HepG2 (cell line): ENCODE measurements at regions not wholly inside any gene's neighbourhood (a gene's known extent, or its start where the extent isn't known, plus 50 kb on each side); places are given as distances from the start of the nearest gene placed in this dataset.
A peak's percentile ranks its signal among the peaks of the same experiment; 100 is the strongest.

Source experiments
- ATAC-seq: fragments of 200-7000 bp; cut with Tn5 transposase; 3 replicates; pipeline ENCODE4 v1.9.1; 2020; ENCODE audit warnings: mild to moderate bottlenecking, moderate library complexity
- BruUV-seq: library from RNA; stranded (reverse); fragments of 400-500 nt; replicated peaks from 2 replicates; lab custom pipeline; 2021; lab: Mats Ljungman, UMichigan
- CTCF ChIA-PET: fragments of 300-600 bp; formaldehyde crosslinking; extraction: SDS; loops from one replicate; lab custom pipeline; 2021; ENCODE audit warnings: low total read pairs, inconsistent platforms, low intra/inter-chr PET ratio; lab: Yijun Ruan, JAX
- POLR2A ChIA-PET: fragments of 350-600 bp; sonication (Branson Sonifier 250); formaldehyde crosslinking; loops from one replicate; lab custom pipeline; 2020; ENCODE audit warnings: antibody characterized with exemption, inconsistent platforms; lab: Yijun Ruan, JAX
- DNase-seq: peaks from one replicate; pipeline ENCODE4 v3.0.0-alpha.2; 2015; ENCODE audit warnings: low spot score
- FAIRE-seq: peaks from 3 replicates; lab custom pipeline; 2011; peaks lifted over from hg19 to GRCh38; lab: Jason Lieb, UNC
- H2AFZ ChIP-seq: one replicate; pipeline ENCODE4 v1.6.1; 2011; ENCODE audit warnings: low read length, inconsistent platforms
- H3K27ac ChIP-seq: fragments of 300-600 bp; 3 replicates; pipeline ENCODE4 v1.8.0; 2011; ENCODE audit warnings: mixed run types, mild to moderate bottlenecking, mixed read lengths, low read length, inconsistent platforms; ENCODE audit not compliant: insufficient read depth; ENCODE audit errors: extremely low read length
- H3K27me3 ChIP-seq, 2 experiments: fragments of 200-600 bp in 1 of 2; 2 replicates in 1 of 2; 3 replicates in 1 of 2; pipeline versions ENCODE4 v1.6.0 to v1.8.0; 2011; ENCODE audit warnings: low read length in 2 of 2, mild to moderate bottlenecking in 2 of 2, moderate library complexity in 2 of 2, inconsistent platforms in 1 of 2; ENCODE audit not compliant: insufficient read depth in 2 of 2, control insufficient read depth in 1 of 2
- H3K36me3 ChIP-seq, 2 experiments: fragments of 200-600 bp in 1 of 2; replicated peaks in 1 of 2; 2 replicates in 1 of 2; 3 replicates in 1 of 2; pipeline versions ENCODE4 v1.5.1 to v1.8.0; 2011; ENCODE audit warnings: low read length in 2 of 2, inconsistent platforms in 1 of 2; ENCODE audit not compliant: insufficient read depth in 2 of 2, control insufficient read depth in 1 of 2
- H3K4me1 ChIP-seq: 2 replicates; pipeline ENCODE4 v1.5.1; 2012; ENCODE audit warnings: low read length, inconsistent platforms; ENCODE audit not compliant: insufficient read depth
- H3K4me2 ChIP-seq: 2 replicates; pipeline ENCODE4 v1.6.0; 2011; ENCODE audit warnings: low read depth, low read length, inconsistent platforms
- H3K4me3 ChIP-seq, 3 experiments: fragments of 200-600 bp in 1 of 3; sonication (generic), shearing (Covaris generic) in 1 of 3; replicated peaks in 1 of 3; 2 replicates each; pipeline ENCODE4 v1.5.1; 2011 to 2016; ENCODE audit warnings: low read length in 3 of 3, inconsistent platforms in 2 of 3, low read depth in 2 of 3, mild to moderate bottlenecking in 2 of 3, control low read depth in 1 of 3, mixed read lengths in 1 of 3; ENCODE audit not compliant: insufficient read depth in 1 of 3
- H3K79me2 ChIP-seq: one replicate; pipeline ENCODE4 v1.6.1; 2011; ENCODE audit warnings: low read length, inconsistent platforms; ENCODE audit not compliant: insufficient read depth
- H3K9ac ChIP-seq: 2 replicates; pipeline ENCODE4 v1.6.0; 2011; ENCODE audit warnings: mild to moderate bottlenecking, low read depth, low read length, inconsistent platforms; ENCODE audit not compliant: insufficient read depth
- H3K9me3 ChIP-seq: 2 replicates; pipeline ENCODE4 v1.5.1; 2012; ENCODE audit warnings: mild to moderate bottlenecking, low read length
- H4K20me1 ChIP-seq: 2 replicates; pipeline ENCODE4 v1.6.0; 2011; ENCODE audit warnings: inconsistent platforms, mild to moderate bottlenecking, low read length, moderate library complexity; ENCODE audit not compliant: insufficient read depth
- ATF7 ChIP-seq, 2 experiments: fragments of 450-650 bp in 1 of 2; sonication (generic) in 1 of 2; formaldehyde crosslinking in 1 of 2; IDR thresholded peaks; 2 replicates each; pipeline versions ENCODE4 v1.4.0 to v1.6.1; 2016 to 2020; ENCODE audit warnings: antibody characterized with exemption in 1 of 2, mild to moderate bottlenecking in 1 of 2, missing genetic modification reagents in 1 of 2
- EZH2 ChIP-seq: conservative IDR thresholded peaks from 2 replicates; pipeline ENCODE4 v1.6.1; 2012; ENCODE audit warnings: mild to moderate bottlenecking, low read depth, low read length, moderate library complexity
- GATAD1 ChIP-seq: IDR thresholded peaks from 2 replicates; pipeline ENCODE4 v1.6.1; 2016; ENCODE audit warnings: missing genetic modification reagents, missing compliant biosample characterization
- SMAD9 ChIP-seq: sonication (generic); formaldehyde crosslinking; IDR thresholded peaks from 2 replicates; pipeline ENCODE4 v1.5.1; 2020; ENCODE audit warnings: mild to moderate bottlenecking, missing genetic modification reagents
- SP1 ChIP-seq, 2 experiments: fragments of 450-650 bp in 1 of 2; sonication (generic) in 1 of 2; formaldehyde crosslinking in 1 of 2; IDR thresholded peaks; 2 replicates each; pipeline versions ENCODE4 v1.4.0 to v1.6.1; 2016 to 2020; ENCODE audit warnings: missing genetic modification reagents in 1 of 2
- SP140L ChIP-seq: sonication (generic); formaldehyde crosslinking; IDR thresholded peaks from 2 replicates; pipeline ENCODE4 v1.4.0; 2020; ENCODE audit warnings: missing genetic modification reagents, borderline replicate concordance
- ZNF407 ChIP-seq: sonication (generic); formaldehyde crosslinking; IDR thresholded peaks from one replicate; pipeline ENCODE4 v1.5.1; 2020; ENCODE audit warnings: mild to moderate bottlenecking, missing genetic modification reagents; ENCODE audit errors: not compliant biosample characterization
- ZNF570 ChIP-seq: sonication (generic); formaldehyde crosslinking; IDR thresholded peaks from 2 replicates; pipeline ENCODE4 v1.4.0; 2020; ENCODE audit warnings: mild to moderate bottlenecking, missing genetic modification reagents, borderline replicate concordance
- WGBS: methylation state at CpG from one replicate; pipeline ENCODE4 v1.1.6; 2017; ENCODE audit warnings: low lambda C conversion rate; 5-methylcytosine and 5-hydroxymethylcytosine counted together
- in situ Hi-C: cut with HindIII; loops from 2 replicates; pipeline ENCODE4 v1.10.0; 2017; ENCODE audit warnings: low pct_unique_long_range_greater_than_20kb; ENCODE audit not compliant: extremely low pct_ligation_motif_present
- intact Hi-C: fragments of 100-400 bp; cut with micrococcal nuclease; formaldehyde crosslinking; loops from one replicate; pipeline ENCODE4 v1.10.0; 2022; ENCODE audit not compliant: unreplicated experiment

- ChIA-PET CTCF (no interaction called here), POLR2A (no interaction called here)
- in situ Hi-C loops (no loop called here), intact Hi-C loops (no loop called here)
- FAIRE-seq (no peak), DNase-seq (no peak), ATAC-seq (no peak)
- BruUV-seq, result no TSS peak
- no peak overlapping the region for H3K9ac ChIP-seq
- H3K36me3 ChIP-seq, result no peaks in the 10 kb centered on the region
- H3K4me2 ChIP-seq, result no peak overlapping the region
- no peaks in the 10 kb centered on the region for H3K79me2 ChIP-seq
- H3K4me1 ChIP-seq, result peaks cover 37% of the 10 kb centered on the region
- H3K27me3 ChIP-seq, result peaks cover 0 to 64% of the 10 kb centered on the region in 2 experiments; a peak in 3 of 5 replicates
- no peak overlapping the region for H2AFZ ChIP-seq
- TF ChIP-seq SP140L (no peak), ATF7 (IDR thresholded peaks at IDR 0.05) (peak; percentile 84), ATF7 (CRISPR knock-in tag; IDR thresholded peaks at IDR 0.05) (no peak)
- no peak overlapping the region for H3K4me3 ChIP-seq
- H3K9me3 ChIP-seq, result peaks cover 4% of the 10 kb centered on the region; the same call in 1 of the 2 replicates
- H4K20me1 ChIP-seq, result no peaks in the 10 kb centered on the region
- H3K27ac ChIP-seq, result no peak overlapping the region
Measured at GRCh38 chr6:149173222-149173621, 144.3 kb upstream of the TAB2 start.

DNA sequence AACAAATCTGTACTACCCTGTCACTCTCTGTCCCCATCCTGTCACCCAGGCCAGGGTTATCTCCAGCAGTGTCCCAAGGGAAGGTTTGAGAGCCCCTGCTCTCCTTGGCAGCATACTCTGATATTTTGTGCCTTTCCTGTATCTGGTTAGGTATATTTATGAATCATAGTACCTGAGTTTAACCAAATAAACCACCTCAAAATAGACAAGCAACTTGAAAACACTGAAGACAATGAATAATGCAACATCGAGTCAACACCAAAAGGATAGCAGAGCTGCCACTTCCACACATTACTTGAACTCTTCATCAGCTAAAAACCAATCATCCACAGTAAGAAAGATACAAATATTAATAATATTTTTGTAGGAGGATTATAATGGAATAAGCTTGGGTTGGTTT, 142.6 kb upstream of the TAB2 start:
- no TSS peak for BruUV-seq
- H3K9ac ChIP-seq, result no peak overlapping the region
- H4K20me1 ChIP-seq, result no peaks in the 10 kb centered on the region
- no peak overlapping the region for H2AFZ ChIP-seq
- intact Hi-C loops (no loop called here), in situ Hi-C loops (no loop called here)
- ChIA-PET CTCF (no interaction called here), POLR2A (no interaction called here)
- no peak for ATAC-seq
- no peaks in the 10 kb centered on the region for H3K79me2 ChIP-seq
- no peak overlapping the region for H3K27ac ChIP-seq
- no peak for FAIRE-seq
- H3K4me1 ChIP-seq, result peaks cover 25% of the 10 kb centered on the region
- H3K4me2 ChIP-seq, result no peak overlapping the region
- no peaks in the 10 kb centered on the region for H3K36me3 ChIP-seq
- no peak overlapping the region for H3K4me3 ChIP-seq
- H3K9me3 ChIP-seq, result peaks cover 4% of the 10 kb centered on the region; the same call in 1 of the 2 replicates
- WGBS, result 76% methylated on average over 1 of the region's 1 CpG
- peaks cover 0 to 61% of the 10 kb centered on the region in 2 experiments; a peak in 3 of 5 replicates for H3K27me3 ChIP-seq
- DNase-seq, result no peak
- TF ChIP-seq GATAD1 (CRISPR knock-in tag) (no peak), SP1 (IDR thresholded peaks at IDR 0.05) (no peak), SP1 (CRISPR knock-in tag; IDR thresholded peaks at IDR 0.05) (no peak), ZNF407 (no peak), SMAD9 (CRISPR knock-in tag) (no peak), EZH2 (no peak), ZNF570 (CRISPR knock-in tag) (no peak)
